ENCODE measurements at regions not wholly inside any gene's neighbourhood (a gene's known extent, or its start where the extent isn't known, plus 50 kb on each side); places are given as distances from the start of the nearest gene placed in this dataset.
"Not testable (repeated sequence)": the region's sequence is repeated elsewhere in the genome, so short reads cannot be mapped to it uniquely, and the experiment has no call there.

DNA sequence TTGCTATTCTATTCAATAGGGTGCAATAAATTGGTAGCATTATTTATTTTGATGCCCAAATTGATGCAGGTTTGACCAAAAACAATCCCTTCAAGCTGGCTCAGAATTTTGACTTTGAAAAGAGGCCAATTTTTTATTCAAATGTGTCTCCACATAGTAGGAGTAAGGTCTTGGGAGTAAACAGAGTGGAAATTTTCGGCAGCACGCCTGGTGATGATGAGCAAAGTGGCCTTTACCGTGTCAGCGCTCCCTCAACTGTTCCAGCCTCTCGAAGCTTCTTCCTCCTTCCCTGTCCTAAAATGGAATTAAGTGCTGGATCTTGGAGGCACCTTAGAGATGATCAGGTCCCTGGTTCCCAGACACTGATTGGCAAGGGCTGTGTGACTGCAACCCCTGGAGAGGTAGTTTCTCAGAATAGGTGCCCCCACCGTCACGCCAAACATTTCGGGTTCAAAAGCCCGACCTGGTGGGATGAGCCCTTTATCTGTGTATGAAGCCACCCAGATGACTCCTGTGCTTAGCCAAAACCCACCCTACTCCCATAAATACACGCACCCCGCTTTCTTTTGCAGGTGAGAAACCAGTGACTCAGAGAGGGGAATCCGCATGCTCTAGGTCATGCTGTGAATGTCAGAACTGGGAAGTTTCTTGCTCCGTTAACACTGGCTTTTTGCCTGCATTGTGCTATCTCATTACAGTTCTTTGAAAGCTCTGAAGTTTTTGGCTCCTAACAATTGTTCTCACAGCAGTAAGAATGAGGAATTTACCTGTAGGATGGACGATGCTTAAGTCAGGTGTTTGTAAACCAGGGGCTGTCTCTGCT is 89.1 kb downstream of the CRYGS start:
- DNase-seq (ENCODE audit: low read depth), result no peak

DNA sequence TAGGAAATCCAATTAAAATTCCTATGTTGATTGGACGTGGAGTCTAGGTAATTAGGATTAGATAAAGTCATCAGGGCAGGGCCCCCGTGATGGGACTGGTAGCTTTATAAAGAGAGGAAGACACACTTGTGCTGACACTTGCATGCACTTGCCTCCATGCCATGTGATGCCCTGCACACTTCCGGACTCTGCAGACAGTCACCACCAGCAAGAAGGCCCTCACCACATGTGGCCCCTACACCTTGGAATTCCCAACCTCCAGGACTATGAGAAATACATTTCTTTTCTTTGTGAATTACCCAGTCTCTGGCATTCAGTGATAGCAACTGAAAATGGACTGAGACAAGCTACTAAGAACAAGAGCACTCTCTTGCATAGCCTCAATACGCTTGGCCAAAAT is 90.6 kb downstream of the CRYGS start:
- DNase-seq (ENCODE audit: low read depth), result no peak

DNA sequence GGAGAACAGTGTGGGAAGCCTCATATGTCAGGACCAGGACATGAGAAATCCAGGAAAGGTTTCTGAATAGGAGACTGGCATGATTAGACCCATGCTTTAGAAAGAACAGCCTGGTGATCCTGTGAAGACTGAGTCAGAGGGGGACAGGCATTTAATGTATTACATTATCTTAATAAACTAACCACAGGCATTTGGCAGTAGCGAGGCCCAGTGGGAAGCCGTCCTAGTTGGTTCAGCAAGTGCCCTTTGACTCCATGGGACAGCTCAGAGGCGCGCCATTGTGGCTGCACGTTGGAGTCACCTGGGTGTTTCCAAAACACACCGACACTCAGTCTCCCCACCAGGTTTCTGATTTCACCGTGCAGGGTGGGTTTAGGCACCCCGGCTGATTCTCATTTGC is 90.5 kb upstream of the DGKG start:
- DNase-seq (ENCODE audit: low read depth), result peak; percentile 88

DNA sequence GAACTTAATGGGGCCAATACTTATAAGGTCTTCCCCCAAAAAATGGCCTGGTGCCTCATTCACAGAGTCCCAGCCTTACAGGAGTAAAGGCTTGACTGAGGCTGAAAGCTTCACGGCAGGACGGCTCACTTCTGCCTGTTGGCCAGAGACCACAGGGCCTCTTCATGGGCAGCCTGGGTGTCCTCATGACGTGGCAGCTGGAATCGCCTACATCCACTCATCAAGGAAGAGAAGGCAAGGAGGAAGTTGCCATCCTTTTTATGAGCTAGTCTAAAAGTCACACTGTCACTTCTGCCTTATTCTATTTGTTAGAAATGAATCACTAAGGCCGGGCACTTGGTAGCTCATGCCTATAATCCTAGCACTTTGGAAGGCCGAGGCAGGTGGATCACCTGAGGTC is 89.3 kb upstream of the DGKG start:
- DNase-seq (ENCODE audit: low read depth), result peak; percentile 49

DNA sequence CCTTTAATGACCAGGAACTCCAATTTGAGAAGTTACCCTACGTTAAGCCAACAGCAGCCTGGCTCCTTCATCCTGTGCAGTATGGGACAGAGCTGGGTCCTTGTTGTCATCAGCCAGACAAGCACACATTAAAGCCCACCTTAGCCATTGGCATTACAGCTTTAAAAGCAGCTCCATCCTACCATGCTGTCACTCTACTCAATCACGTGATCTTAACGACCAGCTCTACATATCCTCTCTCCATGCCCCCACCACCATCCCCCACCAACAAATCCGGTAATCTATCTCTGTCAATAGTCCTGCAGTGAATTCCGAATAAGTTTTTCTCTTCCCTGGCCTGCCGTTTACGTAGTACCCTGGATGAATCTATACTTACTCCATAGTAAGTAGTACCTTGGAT is 82.9 kb upstream of the DGKG start:
- DNase-seq (ENCODE audit: low read depth), result no peak

DNA sequence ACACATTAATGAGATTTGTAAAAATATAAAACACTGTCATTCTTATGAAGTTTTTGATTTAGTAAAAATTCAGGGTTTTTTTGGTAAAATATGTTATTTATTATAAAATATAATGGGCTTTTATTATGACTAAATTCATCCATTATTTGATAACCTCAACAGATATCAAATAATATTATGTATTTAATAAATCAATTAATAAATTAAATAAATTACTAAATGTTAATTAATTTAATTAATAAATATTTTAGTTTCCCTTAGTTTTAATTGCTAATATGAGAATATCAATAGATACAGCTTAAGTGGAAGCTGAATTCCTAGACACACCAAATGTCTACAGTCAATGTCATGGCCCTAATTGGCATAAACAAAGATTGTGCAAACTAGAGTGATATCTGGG is 82.3 kb upstream of the DGKG start:
- no peak for DNase-seq (ENCODE audit: low read depth)

DNA sequence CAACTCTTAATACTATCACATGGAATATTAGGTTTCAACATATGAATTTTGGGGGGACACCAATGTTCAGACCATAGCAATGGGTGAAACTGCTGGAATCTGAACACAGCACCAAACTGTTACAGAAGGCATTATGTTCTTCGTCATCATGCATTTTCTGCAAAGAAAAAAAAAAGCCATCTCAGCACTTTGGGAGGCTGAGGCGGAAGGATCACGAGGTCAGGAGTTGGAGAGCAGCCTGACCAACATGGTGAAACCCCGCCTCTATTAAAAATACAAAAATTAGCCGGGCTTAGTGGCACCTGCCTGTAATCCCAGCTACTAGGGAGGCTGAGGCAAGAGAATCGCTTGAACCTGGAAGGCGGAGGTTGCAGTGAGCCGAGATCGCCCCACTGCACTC is 80.9 kb upstream of the DGKG start:
- not testable (repeated sequence) for DNase-seq (ENCODE audit: low read depth)

DNA sequence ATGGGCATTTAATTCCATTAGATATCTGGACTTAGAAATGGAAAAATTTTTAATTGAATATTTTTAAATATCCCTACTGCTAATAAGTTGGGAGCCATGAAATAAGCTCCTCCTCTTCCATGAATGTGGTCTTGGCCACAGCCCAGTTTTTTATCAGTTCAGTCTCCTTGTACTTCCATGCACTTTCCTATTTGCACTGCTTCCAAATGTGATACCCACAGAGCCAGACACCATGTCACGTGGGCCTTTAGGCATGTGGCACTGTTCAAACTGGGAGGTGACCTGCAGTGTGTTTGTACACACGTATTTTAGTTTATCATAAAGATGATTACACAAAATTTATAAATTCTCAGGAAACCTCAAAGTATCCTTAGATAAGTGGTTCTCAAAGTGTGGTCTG is 80.1 kb upstream of the DGKG start:
- no peak for DNase-seq (ENCODE audit: low read depth)

DNA sequence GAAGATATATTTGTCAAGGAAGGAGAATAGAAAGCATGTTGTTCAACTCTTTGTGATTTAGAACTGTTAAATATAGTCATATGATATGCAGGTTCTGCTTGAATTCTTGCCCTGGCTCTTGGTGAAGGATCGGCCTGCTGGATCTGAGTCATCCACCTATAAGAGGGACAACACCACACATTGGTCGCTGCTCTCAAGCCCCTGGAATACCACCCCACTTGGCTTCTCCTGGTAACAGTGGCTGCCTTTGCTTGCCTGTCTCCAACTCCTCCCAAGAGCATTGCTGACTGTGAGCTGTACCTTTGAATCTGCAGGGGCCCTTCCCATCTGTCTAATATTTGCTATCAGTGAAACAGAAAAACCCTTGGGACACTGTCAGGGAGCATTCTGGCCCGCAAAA is 78.9 kb upstream of the DGKG start:
- no peak for DNase-seq (ENCODE audit: low read depth)

DNA sequence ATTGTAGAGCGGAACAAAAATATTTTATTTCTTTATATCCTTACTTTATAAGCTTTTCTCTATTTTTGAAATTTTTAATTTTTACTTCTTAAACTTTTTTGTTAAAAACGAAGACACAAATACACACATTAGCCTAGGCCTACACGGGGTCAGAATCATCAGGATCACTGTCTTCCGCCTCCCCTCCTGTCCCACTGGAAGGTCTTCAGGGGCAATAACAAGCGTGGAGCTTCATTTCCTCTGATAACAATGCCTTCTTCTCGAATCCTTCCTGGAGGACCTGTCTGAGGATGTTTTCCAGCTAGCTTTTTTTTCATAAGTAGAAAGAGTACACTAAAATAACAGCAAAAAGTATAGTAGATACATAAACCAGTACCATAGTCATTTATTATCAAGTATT is 77.7 kb upstream of the DGKG start:
- no peak for DNase-seq (ENCODE audit: low read depth)

DNA sequence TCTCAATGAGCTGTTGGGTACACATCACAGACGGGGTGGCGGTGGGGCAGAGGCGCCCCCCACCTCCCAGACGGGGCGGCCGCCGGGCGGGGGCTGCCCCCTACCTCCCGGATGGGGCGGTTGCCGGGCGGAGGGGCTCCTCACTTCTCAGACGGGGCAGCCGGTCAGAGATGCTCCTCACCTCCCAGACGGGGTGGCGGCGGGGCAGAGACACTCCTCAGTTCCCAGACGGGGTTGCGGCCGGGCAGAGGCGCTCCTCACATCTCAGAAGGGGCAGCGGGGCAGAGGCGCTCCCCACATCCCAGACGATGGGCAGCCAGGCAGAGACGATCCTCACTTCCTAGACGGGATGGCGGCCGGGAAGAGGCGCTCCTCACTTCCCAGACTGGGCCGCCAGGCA is 73.3 kb upstream of the DGKG start:
- DNase-seq (ENCODE audit: low read depth), result not testable (repeated sequence)

DNA sequence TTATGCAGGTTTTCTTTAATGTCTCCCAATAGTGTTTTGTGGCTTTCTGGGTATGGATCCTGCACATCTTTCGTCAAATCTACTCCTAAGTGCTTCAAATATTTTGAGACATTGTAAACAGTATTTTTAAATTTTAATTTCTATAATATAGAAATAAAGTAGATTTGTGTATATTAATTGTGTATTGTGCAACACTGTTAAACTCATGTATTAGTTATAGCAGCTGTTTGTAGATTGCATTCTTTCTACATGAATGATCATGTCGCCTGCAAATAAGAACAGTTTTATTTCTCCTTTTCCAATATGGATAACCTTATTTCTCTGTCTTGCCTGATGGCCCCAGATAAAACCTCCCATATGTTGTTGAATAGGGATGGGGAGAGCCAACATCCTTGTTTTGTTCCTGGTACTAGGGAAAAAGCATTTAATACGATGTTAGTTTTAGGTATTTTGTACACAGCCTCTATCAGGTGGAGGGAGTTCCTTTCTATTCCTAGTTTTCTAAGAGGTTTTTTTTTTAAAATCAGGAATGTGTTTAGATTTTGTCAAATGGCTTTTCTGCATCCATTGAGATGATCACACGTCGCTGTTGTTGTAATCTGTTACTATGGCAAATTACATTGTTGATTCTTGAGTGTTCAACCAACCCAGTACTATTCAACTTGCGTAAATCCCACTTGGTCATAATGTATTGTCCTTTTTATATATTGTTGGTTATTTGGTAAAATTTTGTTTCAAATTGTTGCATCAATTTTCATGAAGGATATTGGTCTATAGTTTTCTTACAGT is 71.1 kb upstream of the DGKG start:
- DNase-seq (ENCODE audit: low read depth), result no peak

DNA sequence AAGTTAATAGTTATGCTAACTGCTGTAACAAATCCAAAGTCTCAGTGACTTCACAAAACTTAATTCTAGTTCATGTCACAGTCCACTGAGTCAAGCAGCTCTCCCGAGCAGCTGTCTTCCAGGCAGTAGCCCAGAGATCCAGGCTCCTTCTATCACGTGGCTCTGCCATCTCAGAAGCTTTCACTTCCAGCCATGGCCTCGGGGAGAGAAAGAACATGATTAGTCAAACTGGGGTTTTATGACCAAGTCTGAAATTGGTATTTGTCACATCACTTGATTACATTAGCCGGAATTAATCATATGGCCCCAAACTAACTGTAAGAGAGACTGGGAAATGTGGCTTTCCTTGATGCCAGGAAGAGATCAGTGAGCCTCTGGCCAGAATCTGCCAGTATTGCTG is 70.2 kb upstream of the DGKG start:
- peak; percentile 88 for DNase-seq (ENCODE audit: low read depth)

DNA sequence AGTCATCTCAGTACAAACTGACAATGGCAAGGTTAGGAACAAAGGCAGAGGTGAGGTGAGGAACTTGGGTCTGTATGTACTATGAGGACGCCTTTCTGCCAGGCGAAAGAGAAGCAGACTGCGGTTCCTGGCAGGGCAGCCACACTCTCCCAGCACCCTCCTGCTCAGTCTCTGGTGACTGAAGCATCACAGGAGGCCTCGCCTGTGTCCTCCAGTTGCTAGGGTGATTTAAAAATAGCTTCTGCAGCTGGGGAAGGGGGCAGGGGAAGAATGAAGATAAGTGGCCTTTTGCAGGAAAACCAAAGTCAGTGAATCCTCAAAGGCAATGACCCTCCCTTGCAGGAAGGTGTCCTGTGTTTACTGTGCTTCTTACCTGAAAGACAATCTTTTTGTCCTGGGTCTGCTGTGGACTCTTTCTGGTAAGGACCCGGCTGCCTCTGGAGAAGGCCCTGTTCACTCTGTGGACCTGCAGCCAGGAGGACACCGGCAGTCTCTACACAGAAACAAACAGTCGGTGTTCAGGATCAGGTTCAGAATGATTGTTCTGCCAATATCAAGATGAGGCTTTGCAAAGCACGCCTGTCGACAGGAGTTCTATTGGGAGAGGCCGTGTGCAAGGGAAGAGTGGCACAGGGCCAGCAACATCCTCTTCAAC is 65.7 kb upstream of the DGKG start:
- DNase-seq (ENCODE audit: low read depth), result no peak

DNA sequence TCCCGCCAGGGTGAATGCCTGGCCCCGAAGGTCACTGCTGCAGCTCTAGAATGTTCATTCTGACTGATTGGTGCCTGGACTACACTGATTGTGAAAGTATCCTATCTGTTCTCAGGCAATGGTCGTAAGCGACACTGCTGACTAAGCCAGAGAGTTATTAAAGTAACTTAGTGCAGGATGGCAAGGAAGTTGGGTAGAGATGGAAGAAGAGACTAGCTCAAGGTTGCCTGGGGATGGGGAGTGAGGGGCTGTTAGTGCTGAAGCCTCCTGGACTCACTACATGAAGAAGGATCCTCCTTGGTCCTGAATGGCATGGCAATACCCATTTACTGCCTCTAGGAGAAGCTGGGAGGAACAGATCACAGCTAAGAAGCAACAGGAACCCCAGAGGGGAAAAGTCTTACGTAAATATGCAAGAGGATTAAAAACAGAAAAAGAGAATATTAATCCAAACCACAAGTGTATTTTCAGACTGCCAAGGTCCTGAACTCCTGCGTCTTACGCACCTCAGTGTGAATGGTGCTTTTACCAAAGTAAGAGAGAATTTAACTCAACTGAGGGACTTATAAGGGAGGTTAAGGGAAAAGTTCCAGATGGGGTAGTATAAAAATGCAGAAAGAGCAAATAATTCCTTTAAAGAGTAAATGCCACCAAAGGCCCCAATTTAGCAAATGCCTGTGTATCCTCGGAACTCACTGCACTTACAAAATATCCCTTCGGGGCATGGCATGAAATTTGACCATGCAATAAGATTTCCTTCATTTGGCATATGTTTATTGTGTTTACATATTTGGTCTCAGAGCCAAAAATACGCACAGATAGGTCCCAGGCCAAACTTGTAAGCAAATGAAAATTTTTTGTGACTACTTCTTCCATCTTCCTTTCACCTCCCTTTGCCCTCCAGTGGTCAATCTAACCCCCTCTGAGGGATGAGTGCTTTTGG is 64.0 kb upstream of the DGKG start:
- peak; percentile 66 for DNase-seq (ENCODE audit: low read depth)

DNA sequence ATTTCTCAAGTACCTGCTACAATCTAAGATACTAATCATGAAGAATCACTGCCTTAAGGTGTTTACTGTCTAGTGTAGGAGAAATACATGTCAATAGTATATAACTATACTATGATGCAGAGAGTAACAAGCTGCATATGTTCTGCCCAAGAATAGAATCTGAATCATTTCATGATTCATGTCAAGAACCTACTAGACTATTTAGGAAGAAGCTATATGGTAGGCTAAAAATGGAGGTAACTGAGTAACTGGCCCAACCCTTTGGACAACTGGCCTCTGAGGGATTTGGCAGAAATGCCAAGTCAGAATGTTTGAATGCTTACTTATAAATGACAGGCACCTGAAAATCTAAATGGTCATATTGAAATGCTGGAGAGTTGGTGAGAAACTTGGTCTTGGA is 59.9 kb upstream of the DGKG start:
- no peak for DNase-seq (ENCODE audit: low read depth)

DNA sequence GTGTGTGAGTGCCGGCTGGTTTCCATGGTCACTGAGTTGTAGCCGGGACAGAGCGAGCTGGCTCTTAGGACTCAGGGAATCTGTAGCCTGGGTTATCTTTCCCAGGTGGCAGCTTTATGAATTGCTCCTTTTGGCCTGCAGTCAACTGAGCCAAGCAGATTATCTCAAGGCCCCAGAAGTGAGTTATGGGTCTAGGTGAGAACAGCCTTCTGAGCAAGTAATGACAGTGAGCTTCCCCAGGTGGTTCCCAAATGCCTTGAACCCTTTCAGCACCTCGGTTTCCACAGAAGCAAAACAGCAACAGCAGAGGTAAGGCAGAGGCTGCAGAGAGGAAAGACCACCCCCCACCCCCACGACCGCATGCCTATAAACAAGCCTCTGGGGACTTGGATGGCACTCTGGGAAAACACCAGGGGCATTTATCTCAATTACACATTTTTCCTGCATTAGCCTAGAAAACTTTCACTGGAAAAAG is 56.7 kb upstream of the DGKG start:
- DNase-seq (ENCODE audit: low read depth), result no peak

DNA sequence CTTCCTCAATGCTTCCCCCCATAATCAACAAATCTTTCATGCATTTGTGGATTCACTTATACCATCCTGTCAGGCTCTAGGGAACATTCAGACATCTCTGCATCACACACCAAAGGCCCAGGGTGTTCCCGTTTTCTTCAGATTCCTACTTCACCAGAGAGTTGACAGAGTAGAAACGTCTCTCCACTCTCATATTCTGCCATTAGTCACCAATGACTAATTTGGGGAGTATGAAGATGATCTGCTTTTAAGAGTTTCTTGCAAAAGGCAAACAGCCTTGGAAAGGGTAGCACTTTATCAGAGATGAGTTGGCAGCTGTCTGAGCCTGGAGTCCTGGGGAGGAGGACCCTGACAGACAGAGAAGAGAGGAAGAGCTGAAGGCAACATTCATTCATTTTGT is 55.8 kb upstream of the DGKG start:
- DNase-seq (ENCODE audit: low read depth), result peak; percentile 90

DNA sequence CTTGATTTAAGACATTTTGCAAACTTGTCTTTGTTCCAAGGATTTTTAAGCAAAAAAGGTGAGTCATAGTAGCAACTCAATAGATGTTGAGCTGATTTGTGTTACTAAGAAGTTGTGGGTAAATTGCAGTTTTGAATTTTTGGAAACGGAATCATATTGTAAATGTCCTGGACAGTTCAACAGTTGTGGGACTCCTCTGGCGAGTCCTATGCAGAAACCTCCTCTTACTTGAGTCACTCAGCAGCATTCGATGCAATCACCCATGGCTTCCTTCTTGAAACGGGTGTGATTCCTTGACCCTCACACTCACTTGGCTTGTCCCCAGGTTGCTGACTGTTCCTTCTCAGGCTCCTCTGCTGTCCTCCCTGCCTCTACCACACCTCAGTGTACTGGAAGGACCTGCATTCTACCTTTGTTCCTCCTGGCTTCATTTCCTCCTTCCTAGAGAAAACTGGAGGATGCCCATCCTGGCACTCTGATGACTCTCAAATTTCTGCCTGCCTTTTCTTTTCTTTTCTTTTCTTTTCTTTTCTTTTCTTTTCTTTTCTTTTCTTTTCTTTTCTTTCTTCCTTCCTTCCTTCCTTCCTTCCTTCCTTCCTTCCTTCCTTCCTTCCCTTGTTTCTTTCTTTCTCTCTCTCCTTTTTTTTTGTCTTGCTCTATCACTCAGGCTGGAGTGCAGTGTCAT is 52.8 kb upstream of the DGKG start:
- DNase-seq (ENCODE audit: low read depth), result peak; percentile 77

DNA sequence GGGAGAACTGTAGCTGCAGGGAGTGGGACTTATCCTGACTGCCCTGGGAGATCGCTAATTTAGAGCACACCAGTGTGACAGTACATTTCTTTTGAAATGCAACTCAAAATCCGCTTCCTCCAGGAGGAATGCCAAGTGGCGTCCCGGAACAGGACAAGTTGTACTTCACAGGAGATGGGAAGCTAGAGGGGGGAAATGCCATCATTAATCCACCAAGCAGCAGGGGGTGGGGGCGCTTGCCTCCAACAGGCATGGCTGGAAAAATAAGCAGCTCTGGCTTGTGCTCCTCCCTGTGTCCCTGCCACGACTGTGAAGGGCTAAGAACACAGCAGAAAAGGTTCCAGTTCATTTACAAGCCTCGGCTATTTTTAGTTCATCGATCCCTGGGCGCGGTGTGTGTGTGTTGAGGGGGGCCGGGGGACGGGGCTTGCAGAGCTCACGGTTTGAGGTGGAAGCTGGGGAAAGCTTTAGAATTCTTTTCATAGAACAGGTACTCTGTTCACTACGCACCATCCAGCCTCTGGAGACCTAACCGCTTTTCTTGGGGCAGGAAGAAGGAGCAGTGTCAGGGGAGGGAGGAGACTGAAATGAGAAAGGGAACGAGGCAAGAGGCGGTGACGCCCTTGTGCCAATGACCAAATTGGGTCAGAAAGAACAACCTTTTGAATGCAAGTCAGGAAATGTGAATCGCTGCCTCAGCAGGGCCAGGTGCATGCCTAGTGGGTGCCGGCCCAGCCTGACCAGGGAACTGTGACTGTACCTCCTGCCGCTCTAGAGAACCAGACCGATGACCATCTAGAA is 51.8 kb upstream of the DGKG start:
- no peak for DNase-seq (ENCODE audit: low read depth)
